ENCODE measurements at regions not wholly inside any gene's neighbourhood (a gene's known extent, or its start where the extent isn't known, plus 50 kb on each side); places are given as distances from the start of the nearest gene placed in this dataset.

DNA sequence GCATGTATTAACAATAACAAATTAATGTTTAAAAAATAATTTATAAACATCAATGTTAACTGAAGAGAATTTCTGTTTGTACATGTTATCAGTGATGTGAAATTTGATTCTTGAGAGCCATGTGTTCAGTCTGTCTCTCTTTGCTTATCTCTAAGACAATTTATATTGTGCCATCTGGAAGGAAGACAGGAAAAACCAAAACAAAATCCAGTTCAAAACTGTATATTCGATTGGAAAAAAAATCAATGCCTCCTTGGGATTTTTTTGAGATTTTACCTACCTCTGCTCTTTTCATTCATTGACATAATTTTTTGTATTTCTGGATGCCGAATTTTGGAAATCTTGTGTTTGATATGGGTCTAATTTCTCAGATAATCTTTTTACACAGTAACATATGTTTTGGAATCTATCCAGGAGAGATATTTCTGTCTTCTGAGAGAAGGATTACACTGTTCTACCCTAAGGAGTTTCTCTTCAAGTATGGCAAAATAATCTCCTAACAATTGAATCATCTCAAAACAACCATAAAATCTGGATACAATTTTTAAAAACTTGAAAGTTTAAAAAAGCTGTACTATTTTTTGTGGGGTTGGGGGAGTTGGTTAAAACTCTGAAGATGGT, 311.9 kb upstream of the GNAI1 start:
- Histone ChIP-seq H3K4me1 (ENCODE audit: low read depth) (peaks cover 6% of the 10 kb centered on the region), H3K4me3 (no peak overlapping the region), H3K36me3 (no peaks in the 10 kb centered on the region), H3K27me3 (no peaks in the 10 kb centered on the region), H3K9me3 (ENCODE audit: low read depth) (no peaks in the 10 kb centered on the region), H3K27ac (no peak overlapping the region)
- peak in 1 of 2 donors; percentile 8 for DNase-seq (ENCODE audit: low read depth in 1 of 2, low spot score in 1 of 2)
- TF ChIP-seq, protein P1, sequence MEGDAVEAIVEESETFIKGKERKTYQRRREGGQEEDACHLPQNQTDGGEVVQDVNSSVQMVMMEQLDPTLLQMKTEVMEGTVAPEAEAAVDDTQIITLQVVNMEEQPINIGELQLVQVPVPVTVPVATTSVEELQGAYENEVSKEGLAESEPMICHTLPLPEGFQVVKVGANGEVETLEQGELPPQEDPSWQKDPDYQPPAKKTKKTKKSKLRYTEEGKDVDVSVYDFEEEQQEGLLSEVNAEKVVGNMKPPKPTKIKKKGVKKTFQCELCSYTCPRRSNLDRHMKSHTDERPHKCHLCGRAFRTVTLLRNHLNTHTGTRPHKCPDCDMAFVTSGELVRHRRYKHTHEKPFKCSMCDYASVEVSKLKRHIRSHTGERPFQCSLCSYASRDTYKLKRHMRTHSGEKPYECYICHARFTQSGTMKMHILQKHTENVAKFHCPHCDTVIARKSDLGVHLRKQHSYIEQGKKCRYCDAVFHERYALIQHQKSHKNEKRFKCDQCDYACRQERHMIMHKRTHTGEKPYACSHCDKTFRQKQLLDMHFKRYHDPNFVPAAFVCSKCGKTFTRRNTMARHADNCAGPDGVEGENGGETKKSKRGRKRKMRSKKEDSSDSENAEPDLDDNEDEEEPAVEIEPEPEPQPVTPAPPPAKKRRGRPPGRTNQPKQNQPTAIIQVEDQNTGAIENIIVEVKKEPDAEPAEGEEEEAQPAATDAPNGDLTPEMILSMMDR (IDR thresholded peaks at IDR 0.05; ENCODE audit: low read depth, low read length) = no peak

DNA sequence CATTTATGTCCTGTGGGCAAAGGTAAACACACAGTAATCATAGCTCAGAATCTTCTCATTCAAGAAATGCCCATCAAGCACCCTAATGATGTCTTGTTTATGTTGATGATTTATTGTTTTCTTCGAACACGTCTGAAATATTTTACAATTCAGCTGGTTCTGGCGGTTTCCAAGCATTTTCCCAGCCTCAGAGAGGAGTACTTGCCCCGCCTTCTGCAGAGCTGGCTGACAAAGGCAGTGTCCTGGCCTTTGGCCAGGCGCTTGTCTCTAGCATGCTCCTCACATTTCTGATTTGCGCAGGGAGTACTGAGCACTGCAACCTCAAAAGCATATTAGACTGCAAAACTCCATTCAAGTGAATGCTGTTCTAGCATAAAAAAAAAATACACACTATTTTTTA, 314.2 kb upstream of the GNAI1 start:
- Histone ChIP-seq H3K4me1 (ENCODE audit: low read depth) (peaks cover 6% of the 10 kb centered on the region), H3K27ac (no peak overlapping the region), H3K4me3 (no peak overlapping the region), H3K27me3 (no peaks in the 10 kb centered on the region), H3K36me3 (no peaks in the 10 kb centered on the region), H3K9me3 (ENCODE audit: low read depth) (no peaks in the 10 kb centered on the region)
- TF ChIP-seq, protein P1 (IDR thresholded peaks at IDR 0.05; ENCODE audit: low read depth, low read length) = no peak
- peak; percentile 45 to 93 for DNase-seq (ENCODE audit: low read depth in 1 of 2, low spot score in 1 of 2)

DNA sequence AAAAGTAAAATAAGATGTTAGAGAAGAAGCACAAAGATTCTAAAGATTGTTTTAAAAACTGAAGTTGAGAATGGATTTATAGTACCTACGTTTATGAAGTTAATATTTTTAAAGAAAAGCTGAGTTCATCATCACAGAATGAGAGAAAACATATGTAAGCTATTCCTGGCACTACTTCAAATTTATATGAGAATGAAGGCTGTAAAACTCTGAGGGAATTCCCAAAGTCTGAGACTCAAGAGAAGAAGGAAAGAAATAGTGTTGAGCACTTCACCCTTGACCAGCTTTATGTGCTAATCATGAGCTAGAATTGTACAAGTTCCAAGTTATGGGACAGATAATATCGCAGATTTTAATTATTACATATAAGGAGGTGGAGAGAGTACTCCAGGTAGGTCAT, 323.7 kb upstream of the GNAI1 start:
- TF ChIP-seq, protein P1 (IDR thresholded peaks at IDR 0.05; ENCODE audit: low read depth, low read length) = no peak
- peak in 1 of 2 donors; percentile 22 for DNase-seq (ENCODE audit: low read depth in 1 of 2, low spot score in 1 of 2)
- no peaks in the 10 kb centered on the region for H3K27me3 ChIP-seq
- H3K27ac ChIP-seq = no peak overlapping the region
- no peaks in the 10 kb centered on the region for H3K9me3 ChIP-seq (ENCODE audit: low read depth)
- H3K4me3 ChIP-seq = no peak overlapping the region
- no peaks in the 10 kb centered on the region for H3K4me1 ChIP-seq (ENCODE audit: low read depth)
- no peaks in the 10 kb centered on the region for H3K36me3 ChIP-seq

DNA sequence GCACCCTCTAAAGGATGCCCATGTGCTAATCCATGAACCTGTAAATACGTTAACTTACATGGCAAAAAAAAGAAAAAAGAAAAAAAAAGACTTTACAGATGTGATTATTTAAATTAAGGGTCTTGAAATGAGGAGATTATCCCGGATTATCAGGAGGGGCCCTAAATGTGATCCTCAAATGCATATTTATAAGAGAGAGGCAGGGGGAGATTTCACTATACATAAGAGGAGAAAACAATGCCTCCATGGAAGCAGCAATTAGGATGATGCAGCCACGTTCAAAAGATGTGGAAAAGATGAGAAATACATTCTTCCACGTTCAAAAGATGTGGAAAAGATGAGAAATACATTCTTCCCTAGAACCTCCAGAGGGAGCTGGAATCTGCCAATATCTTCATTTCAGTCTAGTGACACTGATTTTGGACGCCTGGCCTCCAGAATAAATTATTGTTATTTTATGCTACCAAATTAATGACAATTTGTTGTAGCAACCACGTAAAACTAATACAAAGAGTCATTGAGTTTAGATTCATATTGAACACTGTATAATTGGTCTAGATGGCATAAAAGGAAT, 328.4 kb upstream of the GNAI1 start:
- no peaks in the 10 kb centered on the region for H3K9me3 ChIP-seq (ENCODE audit: low read depth)
- H3K36me3 ChIP-seq = no peaks in the 10 kb centered on the region
- no peaks in the 10 kb centered on the region for H3K4me1 ChIP-seq (ENCODE audit: low read depth)
- DNase-seq (ENCODE audit: low read depth in 1 of 2, low spot score in 1 of 2) = peak in 1 of 2 donors; percentile 57
- no peak overlapping the region for H3K27ac ChIP-seq
- no peak overlapping the region for H3K4me3 ChIP-seq
- no peaks in the 10 kb centered on the region for H3K27me3 ChIP-seq
- TF ChIP-seq, protein P1 (IDR thresholded peaks at IDR 0.05; ENCODE audit: low read depth, low read length) = peak; percentile 54

DNA sequence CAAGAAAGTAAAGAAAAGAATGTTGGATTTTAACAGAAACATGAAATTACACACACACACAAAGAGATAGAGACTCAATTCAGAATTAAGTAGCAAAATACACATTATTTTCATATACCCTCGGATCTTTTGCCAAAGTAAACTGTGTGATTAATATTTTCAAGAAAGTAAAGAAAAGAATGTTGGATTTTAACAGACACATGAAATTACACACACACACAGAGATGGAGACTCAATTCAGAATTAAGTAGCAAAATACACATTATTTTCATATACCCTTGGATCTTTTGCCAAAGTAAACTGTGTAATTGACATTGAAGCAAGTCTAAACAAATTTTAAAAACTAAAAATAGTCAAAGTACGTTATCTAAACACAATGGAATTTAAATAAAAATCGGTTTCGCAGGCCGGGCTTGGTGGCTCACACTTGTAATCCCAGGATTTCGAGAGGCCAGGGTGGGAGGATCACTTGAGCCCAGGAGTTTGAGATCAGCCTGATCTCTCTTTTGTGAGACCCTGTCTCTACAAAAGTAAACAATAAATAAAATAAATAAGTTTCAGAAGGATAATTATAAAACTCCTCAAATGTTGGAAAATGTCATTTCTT, 337.3 kb upstream of the MAGI2 start:
- Histone ChIP-seq H3K9me3 (ENCODE audit: low read depth) (no peaks in the 10 kb centered on the region), H3K36me3 (no peaks in the 10 kb centered on the region), H3K27ac (no peak overlapping the region), H3K4me1 (ENCODE audit: low read depth) (no peaks in the 10 kb centered on the region), H3K4me3 (no peak overlapping the region), H3K27me3 (no peaks in the 10 kb centered on the region)
- TF ChIP-seq, protein P1 (IDR thresholded peaks at IDR 0.05; ENCODE audit: low read depth, low read length) = no peak
- DNase-seq (ENCODE audit: low read depth in 1 of 2, low spot score in 1 of 2) = no peak

Data from cardiac muscle cell (in vitro differentiated cells and primary cell).